Kidney glomerular epithelial cell (primary cell): ENCODE measurements at regions not wholly inside any gene's neighbourhood (a gene's known extent, or its start where the extent isn't known, plus 50 kb on each side); places are given as distances from the start of the nearest gene placed in this dataset.

Experiments used
- DNase-seq: peaks from one replicate; lab custom pipeline; 2025; lab: John Stamatoyannopoulos, UW

DNA sequence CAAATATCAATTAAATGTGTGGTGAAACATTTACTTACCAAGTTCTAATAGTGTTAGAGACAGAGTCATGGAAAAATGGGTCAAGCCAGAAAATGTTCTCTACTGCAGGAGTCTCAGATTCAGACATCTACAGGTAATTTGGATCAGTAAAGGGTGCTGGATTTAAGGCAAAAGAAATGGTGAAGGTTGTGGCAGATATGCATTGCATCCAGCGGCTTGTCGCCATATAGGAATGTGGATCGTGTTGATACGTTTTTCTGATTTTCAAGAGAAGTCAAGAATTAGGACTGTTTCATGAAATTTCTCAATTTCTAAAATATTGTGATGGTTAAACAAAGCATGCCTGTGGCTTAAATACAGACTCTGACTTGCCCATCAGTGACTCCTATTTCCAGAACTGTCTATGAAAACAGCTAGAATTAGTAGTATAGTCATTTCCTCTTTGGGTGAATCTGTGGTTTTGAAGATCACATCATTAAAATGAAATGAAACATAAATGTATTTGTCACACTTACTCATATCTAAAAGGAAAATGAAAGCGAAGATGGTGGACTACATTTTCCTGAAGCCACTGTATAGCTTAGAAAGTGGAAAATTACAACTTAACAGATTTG, 110.1 kb upstream of the VEGFC start:
- DNase-seq: peak; percentile 16

DNA sequence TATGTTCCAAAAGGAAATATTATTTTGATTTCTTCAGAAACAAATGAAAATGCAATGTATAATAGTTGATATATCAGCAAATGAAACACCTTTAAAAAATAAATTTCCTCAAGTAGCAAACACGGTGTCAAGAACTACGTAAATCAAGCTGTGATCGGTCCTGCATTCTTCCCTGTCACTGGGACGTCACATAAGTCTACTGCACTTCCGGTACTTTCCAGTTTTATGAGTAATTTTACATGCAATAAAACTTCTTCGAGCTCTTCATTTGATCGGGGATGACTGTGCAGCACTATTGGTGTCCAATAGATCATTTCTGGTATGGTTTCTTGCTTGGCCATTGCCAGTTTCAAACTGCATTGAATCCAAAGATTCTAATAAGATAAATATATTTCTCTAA, 114.0 kb upstream of the VEGFC start:
- DNase-seq: no peak

DNA sequence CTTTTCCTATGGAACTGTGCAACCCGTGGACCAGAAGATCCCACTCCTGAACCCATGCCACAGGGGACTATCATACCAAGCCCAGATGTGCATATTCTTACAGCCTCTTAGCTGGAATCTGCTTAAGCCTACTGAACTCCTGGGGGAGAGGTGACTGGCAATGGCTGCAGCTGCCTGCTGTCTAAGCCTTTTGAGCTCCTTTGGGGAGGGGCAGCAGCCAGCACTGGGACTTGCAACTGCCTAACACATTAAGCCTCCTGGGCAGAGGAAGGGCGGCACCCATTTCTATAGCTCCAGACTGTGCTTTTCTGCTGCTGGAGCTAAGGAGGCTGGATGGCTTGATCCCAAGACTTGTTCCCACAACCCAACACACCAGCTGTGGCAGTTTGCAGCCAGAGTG, 117.9 kb upstream of the VEGFC start:
- DNase-seq: no peak

DNA sequence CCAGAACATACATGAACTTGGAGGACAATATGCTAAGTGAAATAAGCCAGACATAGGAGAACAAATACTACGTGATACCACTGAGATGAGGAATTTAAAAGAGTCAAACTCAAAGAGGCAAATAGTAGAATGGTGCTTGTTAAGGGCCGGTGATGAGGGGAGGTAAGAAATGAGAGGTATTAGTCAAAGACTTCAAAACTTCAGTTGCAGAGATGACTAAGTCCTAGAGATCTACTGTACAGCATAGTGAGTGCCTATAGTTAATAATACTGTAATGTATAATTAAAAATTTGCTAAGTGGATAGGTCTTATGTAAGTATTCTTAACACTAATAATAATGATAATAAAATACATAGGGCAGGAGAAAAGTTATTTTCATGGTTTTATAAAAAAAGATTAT, 126.9 kb upstream of the VEGFC start:
- no peak for DNase-seq

DNA sequence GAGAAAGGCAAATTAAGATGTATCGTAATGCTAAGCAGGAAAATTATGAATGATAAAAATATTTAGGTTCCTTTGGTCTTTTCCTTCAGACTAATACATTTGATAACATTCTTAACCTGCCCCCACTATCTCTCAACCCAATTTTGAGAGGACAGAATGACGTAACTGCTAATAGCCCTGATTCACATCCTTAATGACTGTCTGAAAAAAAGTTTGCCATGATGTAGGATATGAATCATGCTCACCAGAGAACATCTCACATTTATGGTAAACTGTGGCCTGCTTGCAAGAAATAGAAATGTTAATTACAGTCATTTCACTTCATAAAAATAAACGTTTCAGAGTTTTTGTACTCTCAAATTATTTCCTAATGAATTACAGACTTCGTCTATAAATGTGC, 128.0 kb upstream of the VEGFC start:
- no peak for DNase-seq

DNA sequence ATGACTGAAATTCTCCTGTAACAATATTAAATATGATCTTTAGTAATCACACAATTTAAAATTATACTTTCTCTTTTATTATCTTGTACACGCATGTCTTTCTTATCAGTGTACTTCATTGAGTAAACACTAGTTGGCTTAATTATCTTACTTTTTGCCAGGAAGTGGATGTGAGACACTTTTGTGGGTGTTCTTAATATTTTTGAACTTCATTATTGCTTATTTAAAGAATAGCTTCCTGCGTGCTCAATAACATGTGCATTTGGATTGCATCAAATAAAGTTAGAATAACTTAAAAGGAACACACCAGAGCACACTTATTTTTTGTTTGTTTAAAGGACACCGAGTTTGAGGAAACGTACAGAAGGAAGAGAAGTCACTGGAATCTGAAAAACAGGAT, 128.5 kb upstream of the VEGFC start:
- DNase-seq: no peak

DNA sequence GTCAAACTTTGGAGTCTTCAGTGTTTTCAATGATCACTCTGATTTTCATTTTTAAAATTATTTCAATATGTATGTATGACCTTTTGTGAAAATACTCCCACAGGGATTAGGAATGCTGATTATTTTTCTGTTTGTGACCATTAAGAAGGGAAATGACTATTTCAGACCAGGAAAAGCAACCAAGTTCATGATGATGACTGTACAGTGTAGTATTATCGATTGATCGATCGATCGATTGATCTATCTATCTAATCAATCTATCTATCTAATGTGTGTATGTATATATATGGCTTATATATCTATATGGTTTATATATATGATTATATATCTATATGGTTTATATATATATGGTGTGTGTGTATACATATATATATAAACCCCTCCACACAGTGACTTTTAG, 131.5 kb upstream of the VEGFC start:
- no peak for DNase-seq

DNA sequence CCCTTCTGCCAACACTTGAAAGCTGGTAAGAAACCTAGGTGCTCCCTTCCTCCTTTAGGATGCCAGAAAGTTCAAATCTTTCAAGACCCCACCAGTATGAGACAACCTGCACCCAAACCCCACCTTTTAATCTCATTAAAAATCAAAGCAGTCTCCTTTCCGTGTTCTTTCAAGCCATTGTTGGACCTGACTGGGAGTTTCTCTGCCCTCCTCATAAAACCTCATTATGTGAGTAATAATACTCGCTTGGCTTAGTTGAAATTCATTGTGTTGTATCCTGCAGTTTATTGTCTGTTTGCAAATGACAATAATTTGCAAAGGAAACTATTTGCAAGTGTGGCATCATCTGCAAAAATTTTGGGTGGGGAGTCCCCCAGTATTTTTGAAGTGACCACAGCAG, 133.2 kb upstream of the VEGFC start:
- no peak for DNase-seq

DNA sequence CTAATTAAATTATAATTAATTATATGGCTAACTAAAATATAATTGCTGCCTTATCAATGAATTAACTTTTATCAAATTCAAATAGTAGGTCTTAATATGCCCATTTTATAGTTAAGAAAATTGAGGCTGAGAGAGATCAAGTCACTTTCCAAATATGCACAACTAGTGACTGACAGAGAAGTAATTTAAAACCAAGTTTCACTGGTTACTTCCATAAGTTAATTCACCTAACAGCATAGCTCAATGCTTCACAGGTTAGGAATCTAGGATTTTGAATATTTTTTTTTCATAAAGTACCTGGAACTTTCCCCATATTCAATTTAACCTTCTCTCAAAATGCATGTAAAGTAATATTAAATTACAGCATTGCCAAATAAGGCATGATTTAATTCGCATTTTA, 134.4 kb upstream of the VEGFC start:
- no peak for DNase-seq

DNA sequence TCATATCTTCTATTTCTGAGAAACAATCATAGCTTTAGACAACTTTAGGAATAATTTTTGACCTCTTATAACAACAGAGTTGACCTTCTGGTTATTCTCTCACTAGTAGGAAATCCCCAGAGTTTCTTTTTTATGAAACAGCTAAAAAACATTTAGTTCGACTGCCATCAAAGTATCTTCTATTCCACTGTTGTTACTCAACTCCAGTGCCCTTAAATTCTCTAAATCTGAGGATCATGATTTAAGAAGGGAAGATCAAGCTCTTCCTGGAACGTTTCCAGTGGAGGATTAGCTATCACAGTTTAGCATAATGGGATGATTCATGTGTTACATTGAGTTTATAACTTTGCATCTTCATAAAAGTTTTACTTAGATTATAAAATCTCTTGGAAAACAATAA, 134.9 kb upstream of the VEGFC start:
- peak; percentile 52 for DNase-seq

DNA sequence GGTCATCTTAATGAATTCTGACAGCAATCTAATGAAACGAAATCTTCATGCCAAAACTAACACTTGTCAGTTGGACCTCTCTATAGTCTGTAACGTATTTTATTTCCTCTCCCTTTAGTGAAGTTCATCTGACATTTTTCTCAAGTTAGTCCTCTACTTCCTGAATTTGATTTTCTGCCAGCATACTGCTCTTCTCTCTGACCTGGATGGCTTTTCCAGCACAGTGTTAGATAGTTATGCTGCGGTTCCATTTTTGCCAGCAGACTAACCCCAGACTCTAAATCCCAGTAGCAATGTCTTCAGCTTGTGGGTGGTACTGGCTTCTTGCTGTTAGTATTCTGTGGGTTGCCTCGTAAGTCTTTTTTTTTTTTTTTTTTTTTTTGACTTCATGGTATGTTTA, 146.7 kb upstream of the VEGFC start:
- no peak for DNase-seq

DNA sequence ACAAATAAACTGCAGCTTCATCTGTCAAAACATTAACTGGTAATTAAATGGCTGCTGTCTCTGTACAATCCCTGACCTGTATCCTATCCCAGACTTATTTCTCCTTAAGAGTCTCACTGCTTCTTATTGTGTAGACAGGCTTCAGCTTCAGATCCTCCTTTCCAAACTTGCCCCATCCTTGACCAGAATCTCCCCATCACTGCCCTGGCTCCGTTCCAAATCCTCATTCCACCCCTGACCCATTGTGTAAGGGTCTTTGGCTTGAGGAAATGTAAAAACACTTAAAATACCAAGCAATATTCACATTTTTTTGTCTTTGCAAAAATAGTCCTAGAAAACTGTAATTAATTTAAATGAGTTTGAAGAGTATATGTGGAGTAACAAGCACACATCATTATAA, 152.6 kb upstream of the VEGFC start:
- no peak for DNase-seq

DNA sequence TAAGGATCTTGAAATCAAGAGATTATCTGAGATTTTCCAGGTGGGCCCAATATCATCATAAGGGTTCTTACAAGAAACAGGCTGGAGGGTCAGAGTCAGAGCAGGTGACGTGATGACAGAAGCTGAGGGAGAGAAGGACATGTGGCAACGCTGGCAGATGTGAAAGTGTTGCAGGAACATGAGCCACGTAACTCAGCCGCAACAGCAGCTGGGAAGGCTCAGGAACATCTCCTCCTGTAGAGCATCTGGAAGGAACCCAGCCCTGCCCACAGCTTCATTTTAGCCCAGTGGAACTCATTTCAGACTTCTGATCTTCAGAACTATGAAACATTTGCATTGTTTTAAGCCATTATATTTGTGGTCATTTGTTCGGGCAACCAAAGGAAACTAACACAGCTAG, 156.3 kb upstream of the VEGFC start:
- DNase-seq: no peak

DNA sequence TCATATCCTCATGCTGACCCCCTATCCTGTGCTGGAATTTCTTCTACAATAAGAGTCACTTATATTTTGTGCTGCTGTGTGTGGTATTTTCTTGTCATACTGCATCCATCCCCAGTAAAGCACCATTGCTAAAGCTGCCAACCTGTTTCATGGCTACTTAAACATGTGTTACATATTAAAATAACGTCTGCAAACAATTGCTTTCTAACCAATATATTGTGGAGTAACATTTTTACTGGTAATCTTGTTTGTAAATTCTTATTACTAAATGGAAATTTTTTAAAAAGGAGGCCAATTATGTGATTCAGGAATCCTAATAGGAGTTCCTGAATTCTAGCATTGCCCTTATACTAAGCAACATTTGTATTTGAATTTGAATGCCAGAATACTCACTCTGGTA, 160.3 kb upstream of the VEGFC start:
- no peak for DNase-seq

DNA sequence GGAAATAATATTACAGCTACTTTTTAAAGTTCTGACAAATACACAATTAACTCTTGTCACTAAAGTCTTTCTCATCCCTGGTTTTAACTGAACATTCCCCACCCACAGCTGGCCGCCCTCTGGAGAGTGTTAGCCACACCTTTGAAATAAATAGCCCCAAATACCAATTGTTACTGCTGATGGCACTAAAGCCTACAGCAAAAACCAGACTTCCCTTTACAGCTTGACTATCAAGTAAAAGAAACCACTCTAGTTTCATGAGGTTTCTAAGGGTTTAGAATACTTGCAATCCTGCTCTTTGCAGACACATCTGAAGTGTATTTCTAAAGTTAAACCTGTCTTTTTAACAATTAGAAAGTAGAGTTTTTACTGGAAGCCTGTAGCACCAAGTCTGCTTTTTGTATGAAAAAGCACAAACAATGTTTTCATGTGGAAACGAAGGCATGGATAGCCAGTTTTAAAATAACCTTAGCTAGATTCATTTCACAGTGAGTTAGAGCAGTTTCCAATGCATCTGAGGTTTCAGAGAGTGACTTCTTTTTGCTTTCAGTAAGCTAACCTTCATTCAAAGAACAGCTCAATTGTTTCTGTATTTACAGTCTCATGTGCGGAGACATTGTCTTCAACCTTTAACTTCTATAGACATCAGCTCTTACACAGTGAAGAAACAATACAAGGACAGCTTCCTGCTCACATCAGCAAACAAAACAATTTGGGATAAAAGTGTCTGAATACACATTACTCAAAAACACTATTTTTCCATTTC, 164.8 kb upstream of the VEGFC start:
- no peak for DNase-seq

DNA sequence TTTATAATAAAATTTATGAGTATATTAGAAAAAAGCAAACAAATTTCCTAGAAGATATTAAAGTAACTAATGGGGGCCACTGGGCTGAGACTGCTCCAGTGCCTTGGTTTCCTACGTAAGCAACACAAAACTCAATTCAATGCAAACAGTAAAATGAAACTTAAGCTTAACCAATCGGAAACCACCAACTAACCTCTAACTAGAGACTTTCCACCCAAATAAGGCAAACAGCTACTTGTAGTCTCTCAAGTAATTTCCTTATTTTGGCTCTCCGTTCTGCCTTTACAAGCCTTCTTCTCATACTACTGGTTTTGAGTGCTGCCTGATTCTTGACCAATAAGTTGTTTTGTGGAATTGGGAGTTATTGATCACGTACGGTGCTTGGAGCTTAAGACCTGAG, 167.3 kb upstream of the VEGFC start:
- DNase-seq: no peak

DNA sequence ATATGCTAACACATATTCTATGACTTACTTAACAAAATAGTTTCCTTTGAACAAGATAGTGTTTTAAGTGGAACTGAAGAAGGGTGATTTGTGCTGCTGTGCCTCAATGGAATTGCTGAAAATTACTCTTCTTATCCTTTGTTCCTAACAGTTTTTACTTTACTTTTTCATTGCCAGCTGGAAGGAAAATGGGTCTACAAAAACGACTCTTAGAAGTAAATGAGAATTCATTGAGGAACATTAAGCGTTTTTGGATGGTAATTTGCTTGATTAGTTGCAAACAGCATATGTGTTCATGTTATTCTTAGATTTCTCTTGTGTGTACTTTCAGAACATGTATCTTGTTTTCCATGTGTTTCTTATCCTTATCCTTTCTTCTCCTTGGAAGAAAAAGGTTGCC, 170.4 kb upstream of the VEGFC start:
- DNase-seq: no peak

DNA sequence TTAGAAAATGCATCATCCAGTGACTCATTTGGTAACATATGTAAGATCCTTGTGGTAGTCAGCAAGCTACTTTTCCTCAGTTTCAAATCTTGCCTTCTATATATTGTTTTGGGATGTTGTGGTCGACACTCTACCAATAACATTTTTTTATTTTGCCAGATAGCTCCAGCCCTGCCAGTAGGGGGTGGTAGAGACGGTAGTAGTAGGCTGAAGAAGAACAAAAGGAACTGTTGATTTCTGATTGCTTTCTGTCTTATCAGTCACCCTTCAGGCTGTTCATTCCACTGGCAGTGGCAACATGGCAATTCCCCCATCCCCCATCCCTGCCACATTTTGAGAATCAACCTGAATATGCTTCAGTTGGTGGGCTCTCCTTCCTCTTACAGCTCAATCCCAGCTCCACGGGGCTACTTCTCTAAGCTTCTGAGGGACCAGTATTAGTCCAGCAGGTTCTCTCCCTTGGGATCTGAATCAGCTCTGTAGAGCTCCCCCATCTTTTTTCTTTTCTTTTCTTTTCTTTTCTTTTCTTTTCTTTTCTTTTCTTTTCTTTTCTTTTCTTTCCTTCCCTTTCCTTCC, 171.5 kb upstream of the VEGFC start:
- no peak for DNase-seq

DNA sequence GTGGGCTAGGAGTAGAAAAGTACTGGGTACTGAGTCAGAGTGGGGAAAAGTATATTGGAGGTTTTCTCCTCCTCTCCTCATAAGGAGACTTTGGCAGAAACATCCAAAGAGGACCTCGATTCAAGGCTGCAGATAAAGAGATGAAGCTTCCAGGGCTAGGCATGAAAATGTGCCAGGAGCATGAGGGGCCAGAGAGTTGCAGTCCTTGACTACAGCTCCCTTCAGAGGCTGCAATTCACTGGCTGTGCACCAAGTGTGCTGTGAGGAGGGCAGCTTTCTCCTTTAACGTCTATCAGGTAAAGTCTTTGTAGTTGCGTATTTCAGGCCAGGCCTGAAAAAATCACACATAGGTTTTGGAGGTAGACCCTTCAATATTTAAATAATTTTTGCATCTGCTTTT, 174.9 kb upstream of the VEGFC start:
- DNase-seq: no peak

DNA sequence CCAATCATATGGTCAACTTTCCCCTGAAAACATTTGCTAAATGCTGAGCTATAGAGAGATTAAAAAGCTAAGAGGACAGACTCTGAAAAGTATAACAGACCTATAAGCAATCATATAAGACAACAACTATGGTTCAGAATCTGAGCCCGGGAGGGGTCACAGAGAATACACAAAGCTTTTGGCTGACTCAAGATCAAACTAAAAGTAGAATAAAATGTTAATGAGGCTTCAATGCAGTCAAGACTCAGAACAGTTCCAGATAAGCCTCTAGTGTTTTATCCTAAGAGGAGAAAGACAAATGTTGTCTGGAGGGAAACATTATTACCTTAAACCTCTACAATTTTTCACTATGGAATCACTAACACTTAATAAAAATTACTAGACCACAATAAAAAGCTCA, 175.4 kb upstream of the VEGFC start:
- no peak for DNase-seq

DNA sequence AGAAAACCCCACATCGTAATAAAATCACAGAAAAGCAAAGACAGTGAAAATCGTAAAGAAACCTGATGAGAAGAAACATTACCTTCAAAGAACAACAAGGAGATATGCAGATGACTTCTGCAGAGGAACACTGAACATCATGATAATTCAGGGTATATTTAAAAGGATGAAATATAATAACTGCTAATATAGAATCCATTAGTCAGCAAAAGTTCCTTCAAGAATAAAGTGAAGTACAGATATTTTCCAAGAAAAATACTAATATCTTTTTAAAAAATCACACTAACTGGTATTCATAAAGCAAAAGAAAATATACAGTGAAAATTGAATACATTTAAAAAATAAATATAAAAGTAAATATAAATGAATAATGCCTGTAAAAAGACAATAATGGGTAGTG, 176.3 kb upstream of the VEGFC start:
- DNase-seq: no peak

DNA sequence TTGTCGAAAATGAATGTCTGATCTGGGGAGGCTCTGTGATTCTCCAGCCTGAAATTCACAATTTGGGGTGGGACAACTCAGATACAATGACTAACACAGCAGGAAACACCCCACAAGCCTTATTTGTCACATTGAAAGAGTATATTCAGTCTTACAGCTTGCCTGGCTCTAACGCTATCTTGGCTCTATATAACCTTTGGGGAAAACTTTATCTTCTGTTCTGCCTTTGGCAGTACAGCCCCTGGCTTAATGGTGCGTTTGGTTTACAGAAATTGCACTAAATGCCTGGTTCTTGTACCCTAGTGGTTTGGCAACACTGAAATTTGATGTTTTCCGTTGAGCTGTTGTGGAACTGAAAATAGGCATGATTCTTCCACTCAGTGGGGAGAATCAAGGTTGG, 178.1 kb upstream of the VEGFC start:
- DNase-seq: no peak

DNA sequence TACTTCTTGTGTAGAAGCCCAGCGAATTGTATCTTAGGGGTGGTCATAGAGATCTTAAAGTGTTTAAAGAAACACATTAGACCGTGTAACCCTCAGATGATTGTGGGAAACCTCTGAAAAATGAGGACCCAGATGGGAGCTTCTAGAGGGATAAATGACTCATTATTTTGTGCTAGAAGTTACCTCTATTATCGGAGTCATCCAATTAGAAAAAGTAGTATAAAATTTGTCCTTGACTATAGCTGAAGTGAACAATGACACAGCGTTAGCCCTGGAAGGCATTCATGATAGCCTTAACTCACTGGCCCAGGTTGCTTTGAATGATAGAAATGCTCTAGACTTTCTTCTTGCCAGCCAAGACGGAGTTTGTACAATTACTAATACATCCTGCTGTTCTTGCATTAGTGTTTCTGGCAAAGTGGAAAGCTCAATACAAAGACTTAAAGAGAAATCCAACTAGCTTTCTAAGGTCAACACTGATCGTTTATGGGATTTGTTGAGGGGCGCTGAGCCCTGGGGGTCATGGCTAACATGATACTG, 178.9 kb upstream of the VEGFC start:
- DNase-seq: no peak

DNA sequence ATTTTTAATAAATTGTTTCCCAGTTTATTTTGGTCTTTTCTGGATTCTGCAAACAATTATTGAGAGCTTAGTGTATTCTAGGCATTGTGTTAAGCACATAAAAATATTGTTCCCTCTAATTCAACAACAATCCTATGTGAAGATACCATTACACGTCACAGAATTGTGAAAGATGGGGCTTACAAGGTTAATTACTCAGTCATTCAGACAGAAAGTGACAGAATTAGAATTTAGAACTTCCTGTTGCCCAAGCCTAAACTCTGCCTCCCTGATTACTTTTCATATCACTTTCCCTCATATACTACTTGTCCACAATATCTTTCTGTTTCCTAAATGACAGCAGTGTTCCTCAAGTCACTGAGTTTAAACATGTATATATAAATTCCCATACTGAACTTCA, 186.7 kb upstream of the VEGFC start:
- no peak for DNase-seq
